ENCODE measurements at regions not wholly inside any gene's neighbourhood (a gene's known extent, or its start where the extent isn't known, plus 50 kb on each side); places are given as distances from the start of the nearest gene placed in this dataset.

DNA sequence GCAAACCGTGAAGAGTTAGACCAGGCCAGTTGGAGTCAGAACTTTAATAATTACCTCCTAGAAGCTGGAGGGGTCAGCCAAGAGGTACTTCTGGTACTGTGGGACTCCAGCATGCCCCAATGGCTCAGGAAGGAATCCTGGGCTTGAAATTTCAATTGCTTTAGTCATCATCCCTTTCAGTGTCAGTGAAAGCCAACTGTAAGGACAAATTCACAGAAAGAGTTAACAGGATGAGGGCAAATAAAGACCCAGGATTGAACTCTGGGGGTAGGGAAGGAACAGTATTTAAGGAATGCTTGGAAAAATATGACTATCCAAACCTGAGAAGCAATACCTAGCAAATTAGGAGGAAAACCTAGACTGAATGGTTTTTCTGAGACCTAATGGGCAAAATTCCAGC, 735.1 kb upstream of the MARCKS start:
- TF ChIP-seq, protein P1, sequence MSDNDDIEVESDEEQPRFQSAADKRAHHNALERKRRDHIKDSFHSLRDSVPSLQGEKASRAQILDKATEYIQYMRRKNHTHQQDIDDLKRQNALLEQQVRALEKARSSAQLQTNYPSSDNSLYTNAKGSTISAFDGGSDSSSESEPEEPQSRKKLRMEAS (IDR thresholded peaks at IDR 0.05; ENCODE audit: low read depth, low read length), result no peak
- TF ChIP-seq, protein P2, sequence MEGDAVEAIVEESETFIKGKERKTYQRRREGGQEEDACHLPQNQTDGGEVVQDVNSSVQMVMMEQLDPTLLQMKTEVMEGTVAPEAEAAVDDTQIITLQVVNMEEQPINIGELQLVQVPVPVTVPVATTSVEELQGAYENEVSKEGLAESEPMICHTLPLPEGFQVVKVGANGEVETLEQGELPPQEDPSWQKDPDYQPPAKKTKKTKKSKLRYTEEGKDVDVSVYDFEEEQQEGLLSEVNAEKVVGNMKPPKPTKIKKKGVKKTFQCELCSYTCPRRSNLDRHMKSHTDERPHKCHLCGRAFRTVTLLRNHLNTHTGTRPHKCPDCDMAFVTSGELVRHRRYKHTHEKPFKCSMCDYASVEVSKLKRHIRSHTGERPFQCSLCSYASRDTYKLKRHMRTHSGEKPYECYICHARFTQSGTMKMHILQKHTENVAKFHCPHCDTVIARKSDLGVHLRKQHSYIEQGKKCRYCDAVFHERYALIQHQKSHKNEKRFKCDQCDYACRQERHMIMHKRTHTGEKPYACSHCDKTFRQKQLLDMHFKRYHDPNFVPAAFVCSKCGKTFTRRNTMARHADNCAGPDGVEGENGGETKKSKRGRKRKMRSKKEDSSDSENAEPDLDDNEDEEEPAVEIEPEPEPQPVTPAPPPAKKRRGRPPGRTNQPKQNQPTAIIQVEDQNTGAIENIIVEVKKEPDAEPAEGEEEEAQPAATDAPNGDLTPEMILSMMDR (IDR thresholded peaks at IDR 0.05; ENCODE audit: low read depth, low read length), result no peak
- TF ChIP-seq POLR2A (IDR thresholded peaks at IDR 0.05; ENCODE audit: extremely low read depth, insufficient read length) (no peak), MYC (IDR thresholded peaks at IDR 0.05; ENCODE audit: low read depth, low read length) (no peak)
- H3K4me3 ChIP-seq (ENCODE audit: low read depth, low read length), result no peak overlapping the region
- no peak for DNase-seq (ENCODE audit: low read depth)

DNA sequence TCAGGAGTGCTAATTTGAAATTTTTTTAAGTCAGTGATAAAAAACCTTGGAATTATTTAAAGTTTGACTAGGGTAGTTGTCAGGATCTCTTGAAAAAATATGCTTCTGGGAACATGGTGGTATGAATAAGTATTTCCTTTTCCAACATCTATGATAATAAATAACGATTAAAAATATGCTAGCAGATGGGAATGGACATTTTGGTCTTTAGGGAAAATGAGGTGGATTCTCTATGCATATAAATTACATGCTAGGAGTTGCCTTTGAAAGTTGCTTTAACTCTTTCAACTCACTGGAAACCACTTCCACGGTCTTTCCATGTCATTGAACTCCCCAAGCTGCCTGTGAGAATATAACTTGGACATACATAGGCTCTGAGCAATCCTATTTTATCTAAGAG, 731.5 kb upstream of the MARCKS start:
- no peak overlapping the region for H3K4me3 ChIP-seq (ENCODE audit: low read depth, low read length)
- DNase-seq (ENCODE audit: low read depth), result no peak
- TF ChIP-seq, protein P1 (IDR thresholded peaks at IDR 0.05; ENCODE audit: low read depth, low read length), result no peak
- TF ChIP-seq, protein P2 (IDR thresholded peaks at IDR 0.05; ENCODE audit: low read depth, low read length), result no peak
- TF ChIP-seq MYC (IDR thresholded peaks at IDR 0.05; ENCODE audit: low read depth, low read length) (no peak), POLR2A (IDR thresholded peaks at IDR 0.05; ENCODE audit: extremely low read depth, insufficient read length) (no peak)

DNA sequence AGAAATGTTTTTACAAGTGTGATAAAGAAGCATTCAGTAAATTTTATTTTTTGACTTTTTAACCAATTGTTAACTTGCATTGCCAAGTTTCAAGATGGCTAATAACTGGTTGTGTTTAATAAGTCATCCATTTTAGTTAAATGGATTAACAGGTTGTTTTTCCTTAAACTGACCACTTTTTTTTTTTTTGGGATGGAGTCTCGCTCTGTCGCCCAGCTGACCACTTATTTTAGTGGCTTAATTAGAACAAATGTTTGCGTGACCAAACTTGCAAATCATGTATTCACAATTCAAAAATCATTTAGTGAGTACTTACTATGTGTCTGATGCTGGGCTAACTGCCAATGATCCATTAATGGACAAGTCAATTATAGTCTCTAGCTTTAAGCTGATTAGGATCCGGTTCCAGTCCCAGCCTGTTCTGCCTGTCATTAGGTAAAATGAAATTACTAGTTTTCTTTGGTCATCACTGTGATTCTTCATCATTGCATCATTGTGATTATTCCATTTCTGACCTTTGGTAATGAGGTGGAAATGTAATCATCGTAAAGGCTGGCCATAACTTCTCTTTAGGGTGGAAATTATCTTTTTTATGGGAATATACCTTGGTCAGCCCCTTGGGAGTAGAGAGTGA, 729.2 kb upstream of the MARCKS start:
- no peak for DNase-seq (ENCODE audit: low read depth)
- TF ChIP-seq POLR2A (IDR thresholded peaks at IDR 0.05; ENCODE audit: extremely low read depth, insufficient read length), result no peak
- TF ChIP-seq, protein P1 (IDR thresholded peaks at IDR 0.05; ENCODE audit: low read depth, low read length), result no peak
- TF ChIP-seq, protein P2 (IDR thresholded peaks at IDR 0.05; ENCODE audit: low read depth, low read length), result no peak
- H3K4me3 ChIP-seq (ENCODE audit: low read depth, low read length), result no peak overlapping the region

DNA sequence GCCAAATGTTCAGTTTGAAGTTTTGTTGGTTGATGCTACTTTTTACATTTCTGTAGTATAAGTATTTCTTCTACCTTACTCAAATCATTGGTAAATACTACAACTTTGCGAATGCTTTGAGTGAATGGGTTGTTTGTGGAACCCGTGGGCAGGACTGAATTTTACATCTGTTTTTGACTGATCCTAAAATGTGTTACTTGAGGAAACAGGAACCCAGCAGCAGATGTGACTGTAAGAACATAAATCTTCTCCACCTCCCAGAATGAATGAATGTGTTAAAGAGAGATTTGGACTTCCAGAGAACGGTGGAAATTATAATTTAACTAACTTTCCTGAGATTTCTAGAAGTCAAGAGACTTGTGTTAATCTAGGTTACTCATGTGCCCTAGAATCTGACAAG, 728.5 kb upstream of the MARCKS start:
- DNase-seq (ENCODE audit: low read depth), result no peak
- TF ChIP-seq, protein P1 (IDR thresholded peaks at IDR 0.05; ENCODE audit: low read depth, low read length), result no peak
- no peak overlapping the region for H3K4me3 ChIP-seq (ENCODE audit: low read depth, low read length)

DNA sequence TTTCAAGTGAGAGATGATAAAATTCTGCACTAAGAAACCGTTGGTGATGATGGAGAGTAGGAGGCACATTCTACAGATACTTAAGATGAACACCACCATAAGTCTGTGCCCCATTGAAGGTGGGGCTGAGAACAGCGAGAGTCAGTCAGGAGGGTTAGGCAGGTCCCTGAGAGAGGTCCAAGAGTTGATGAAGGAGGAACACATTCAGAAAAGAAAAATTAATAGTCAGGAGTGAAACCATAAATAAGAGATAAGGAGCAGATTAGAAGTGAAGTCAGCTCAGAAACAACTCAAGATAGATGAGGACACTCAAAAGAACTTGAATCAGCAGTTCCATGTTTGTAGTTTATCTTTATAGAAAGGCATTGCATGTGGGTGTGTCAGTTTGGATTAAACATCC, 727.2 kb upstream of the MARCKS start:
- H3K4me3 ChIP-seq (ENCODE audit: low read depth, low read length), result no peak overlapping the region
- TF ChIP-seq, protein P1 (IDR thresholded peaks at IDR 0.05; ENCODE audit: low read depth, low read length), result no peak
- TF ChIP-seq, protein P2 (IDR thresholded peaks at IDR 0.05; ENCODE audit: low read depth, low read length), result no peak
- TF ChIP-seq MYC (IDR thresholded peaks at IDR 0.05; ENCODE audit: low read depth, low read length) (no peak), POLR2A (IDR thresholded peaks at IDR 0.05; ENCODE audit: extremely low read depth, insufficient read length) (no peak)
- DNase-seq (ENCODE audit: low read depth), result no peak

DNA sequence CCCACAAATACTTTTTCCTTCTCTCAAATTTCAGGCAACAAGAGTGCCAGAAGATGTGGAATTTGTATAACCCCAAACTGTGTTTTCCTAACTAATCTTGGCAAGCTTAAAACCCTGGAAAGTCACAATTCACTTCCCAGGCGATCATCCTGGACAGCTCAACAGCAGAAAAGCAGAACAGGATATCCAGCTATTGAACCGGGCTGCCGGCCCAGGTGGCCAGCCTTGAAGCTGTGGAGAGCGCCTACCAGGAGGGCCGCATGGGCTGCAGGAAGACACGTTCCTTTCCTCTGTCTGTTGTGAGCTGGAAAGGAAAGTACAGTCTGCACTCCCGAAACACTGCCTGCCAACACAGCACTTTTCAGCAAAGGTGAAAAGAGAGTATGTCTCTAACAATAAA, 719.7 kb upstream of the MARCKS start:
- no peak overlapping the region for H3K4me3 ChIP-seq (ENCODE audit: low read depth, low read length)
- DNase-seq (ENCODE audit: low read depth), result no peak
- TF ChIP-seq POLR2A (IDR thresholded peaks at IDR 0.05; ENCODE audit: extremely low read depth, insufficient read length) (no peak), MYC (IDR thresholded peaks at IDR 0.05; ENCODE audit: low read depth, low read length) (no peak)
- TF ChIP-seq, protein P2 (IDR thresholded peaks at IDR 0.05; ENCODE audit: low read depth, low read length), result no peak
- TF ChIP-seq, protein P1 (IDR thresholded peaks at IDR 0.05; ENCODE audit: low read depth, low read length), result no peak

All from NB4 (cell line).